ENCODE measurements at regions not wholly inside any gene's neighbourhood (a gene's known extent, or its start where the extent isn't known, plus 50 kb on each side); places are given as distances from the start of the nearest gene placed in this dataset.

DNA sequence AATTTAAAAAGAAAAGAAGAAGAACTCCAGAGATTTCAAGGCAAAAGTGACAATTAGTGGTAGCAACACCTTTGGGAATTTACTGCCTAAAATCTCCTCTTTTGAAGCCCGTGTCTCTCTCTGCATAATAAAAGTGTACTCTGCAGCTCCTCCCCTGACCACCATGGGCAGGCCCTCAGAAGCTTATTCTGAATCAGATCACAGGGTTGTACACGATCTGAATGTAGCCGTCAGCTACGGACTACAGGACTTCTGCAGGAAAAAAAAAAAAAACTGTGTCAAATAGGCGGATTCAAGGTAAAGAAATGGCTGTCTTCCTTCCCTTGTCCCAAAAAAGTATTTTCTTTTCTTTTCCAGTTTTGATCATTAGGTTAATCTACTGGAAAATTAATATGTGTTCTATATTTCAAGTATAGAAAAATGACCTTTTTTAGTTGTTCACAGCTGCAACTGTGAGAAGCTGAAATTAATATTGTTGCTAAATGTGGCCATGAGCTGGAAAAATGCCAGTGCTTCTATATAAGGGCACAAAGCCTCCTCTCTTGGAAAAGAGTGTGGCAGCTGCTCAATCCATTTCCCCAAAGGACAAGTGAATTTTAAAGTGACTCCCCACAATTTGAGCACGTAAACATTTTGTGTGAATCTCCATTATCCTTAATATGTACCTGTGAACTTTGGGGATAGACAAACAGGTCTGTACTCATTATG, 397.4 kb downstream of the C6orf118 start:
- TF ChIP-seq, protein P1, sequence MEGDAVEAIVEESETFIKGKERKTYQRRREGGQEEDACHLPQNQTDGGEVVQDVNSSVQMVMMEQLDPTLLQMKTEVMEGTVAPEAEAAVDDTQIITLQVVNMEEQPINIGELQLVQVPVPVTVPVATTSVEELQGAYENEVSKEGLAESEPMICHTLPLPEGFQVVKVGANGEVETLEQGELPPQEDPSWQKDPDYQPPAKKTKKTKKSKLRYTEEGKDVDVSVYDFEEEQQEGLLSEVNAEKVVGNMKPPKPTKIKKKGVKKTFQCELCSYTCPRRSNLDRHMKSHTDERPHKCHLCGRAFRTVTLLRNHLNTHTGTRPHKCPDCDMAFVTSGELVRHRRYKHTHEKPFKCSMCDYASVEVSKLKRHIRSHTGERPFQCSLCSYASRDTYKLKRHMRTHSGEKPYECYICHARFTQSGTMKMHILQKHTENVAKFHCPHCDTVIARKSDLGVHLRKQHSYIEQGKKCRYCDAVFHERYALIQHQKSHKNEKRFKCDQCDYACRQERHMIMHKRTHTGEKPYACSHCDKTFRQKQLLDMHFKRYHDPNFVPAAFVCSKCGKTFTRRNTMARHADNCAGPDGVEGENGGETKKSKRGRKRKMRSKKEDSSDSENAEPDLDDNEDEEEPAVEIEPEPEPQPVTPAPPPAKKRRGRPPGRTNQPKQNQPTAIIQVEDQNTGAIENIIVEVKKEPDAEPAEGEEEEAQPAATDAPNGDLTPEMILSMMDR (IDR thresholded peaks at IDR 0.05), result no peak
- Histone ChIP-seq H3K4me3 (peak overlapping the region; percentile 53), H3K27ac (no peak overlapping the region)
- DNase-seq (ENCODE audit: low spot score), result no peak

- no peak for DNase-seq (ENCODE audit: low spot score)
- Histone ChIP-seq H3K4me3 (peak overlapping the region; percentile 53), H3K27ac (no peak overlapping the region)
- TF ChIP-seq, protein P1 (IDR thresholded peaks at IDR 0.05), result no peak
These were observed 398.3 kb downstream of the C6orf118 start for GRCh38 chr6:164911151-164911550.

- DNase-seq (ENCODE audit: low spot score), result no peak
- no peak overlapping the region for H3K27ac ChIP-seq
- TF ChIP-seq, protein P1 (IDR thresholded peaks at IDR 0.05), result no peak
- no peak overlapping the region for H3K4me3 ChIP-seq
These were observed 402.6 kb downstream of the C6orf118 start for GRCh38 chr6:164906766-164907165.

GRCh38 chr6:164905311-164905710, 404.1 kb downstream of the C6orf118 start:
- no peak overlapping the region for H3K4me3 ChIP-seq
- TF ChIP-seq, protein P1 (IDR thresholded peaks at IDR 0.05), result no peak
- DNase-seq (ENCODE audit: low spot score), result no peak
- H3K27ac ChIP-seq, result no peak overlapping the region

GRCh38 chr6:164898412-164898811, 411.0 kb downstream of the C6orf118 start:
- DNase-seq (ENCODE audit: low spot score), result no peak
- Histone ChIP-seq H3K4me3 (no peak overlapping the region), H3K27ac (no peak overlapping the region)
- TF ChIP-seq, protein P1 (IDR thresholded peaks at IDR 0.05), result no peak

DNA sequence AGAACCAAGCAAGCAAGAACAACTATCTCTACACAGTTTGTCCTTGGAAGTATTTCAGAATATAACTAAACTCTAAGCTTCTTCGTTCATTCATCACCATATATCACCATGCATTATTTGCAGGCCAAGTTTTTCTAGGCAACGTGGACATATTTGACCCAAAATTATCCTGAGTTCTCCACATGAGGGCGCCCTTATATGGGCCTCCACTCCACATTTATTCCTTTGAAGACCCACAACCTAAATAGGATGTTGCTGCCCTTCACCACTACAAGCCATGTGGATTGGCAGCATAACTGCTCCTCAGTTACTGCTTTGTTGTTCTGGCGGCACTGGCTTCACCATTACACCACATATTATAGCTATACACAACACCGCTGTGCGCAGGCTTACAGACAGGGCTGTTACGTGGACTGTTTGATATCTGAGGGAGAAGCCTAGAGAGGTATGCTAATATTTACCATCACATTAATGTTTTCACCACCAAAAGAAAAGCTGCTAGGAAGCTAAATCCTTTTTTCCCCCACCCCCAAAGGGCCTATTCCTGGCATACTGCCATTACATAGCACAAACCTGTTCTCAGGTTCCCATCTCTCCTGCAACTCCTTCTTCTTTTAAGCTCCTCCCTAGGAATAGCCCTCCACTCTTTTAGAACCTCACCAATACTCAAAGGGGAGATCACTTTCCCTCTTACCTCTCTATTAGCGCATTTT, 411.7 kb downstream of the C6orf118 start:
- TF ChIP-seq, protein P1 (IDR thresholded peaks at IDR 0.05), result no peak
- no peak for DNase-seq (ENCODE audit: low spot score)

DNA sequence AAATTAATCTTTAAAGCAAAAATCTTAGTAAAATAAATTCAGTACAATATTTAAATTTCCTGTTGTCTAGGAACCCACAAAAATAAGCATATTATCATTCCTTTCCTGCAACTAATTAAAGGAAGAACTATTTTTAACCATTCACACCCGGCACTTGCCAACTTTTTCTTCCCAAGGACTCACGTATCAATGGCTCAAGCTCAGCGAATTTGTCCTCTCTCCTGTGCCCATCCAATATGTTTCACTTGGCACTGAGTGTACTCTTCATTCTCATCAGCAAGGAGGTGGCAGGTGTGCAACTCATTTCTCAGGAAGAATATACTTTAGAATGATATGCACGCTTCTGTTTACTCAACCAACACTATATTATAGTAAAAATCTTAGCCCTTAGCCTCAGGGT, 419.4 kb downstream of the C6orf118 start:
- TF ChIP-seq, protein P1 (IDR thresholded peaks at IDR 0.05), result no peak
- H3K4me3 ChIP-seq, result no peak overlapping the region
- H3K27ac ChIP-seq, result no peak overlapping the region
- DNase-seq (ENCODE audit: low spot score), result no peak

More for the DNA sequence above, 411.7 kb downstream of the C6orf118 start:
- no peak overlapping the region for H3K4me3 ChIP-seq
- H3K27ac ChIP-seq, result no peak overlapping the region
